ENCODE measurements at regions not wholly inside any gene's neighbourhood (a gene's known extent, or its start where the extent isn't known, plus 50 kb on each side); places are given as distances from the start of the nearest gene placed in this dataset.
A peak's percentile ranks its signal among the peaks of the same experiment; 100 is the strongest.

- TF ChIP-seq, protein P1, sequence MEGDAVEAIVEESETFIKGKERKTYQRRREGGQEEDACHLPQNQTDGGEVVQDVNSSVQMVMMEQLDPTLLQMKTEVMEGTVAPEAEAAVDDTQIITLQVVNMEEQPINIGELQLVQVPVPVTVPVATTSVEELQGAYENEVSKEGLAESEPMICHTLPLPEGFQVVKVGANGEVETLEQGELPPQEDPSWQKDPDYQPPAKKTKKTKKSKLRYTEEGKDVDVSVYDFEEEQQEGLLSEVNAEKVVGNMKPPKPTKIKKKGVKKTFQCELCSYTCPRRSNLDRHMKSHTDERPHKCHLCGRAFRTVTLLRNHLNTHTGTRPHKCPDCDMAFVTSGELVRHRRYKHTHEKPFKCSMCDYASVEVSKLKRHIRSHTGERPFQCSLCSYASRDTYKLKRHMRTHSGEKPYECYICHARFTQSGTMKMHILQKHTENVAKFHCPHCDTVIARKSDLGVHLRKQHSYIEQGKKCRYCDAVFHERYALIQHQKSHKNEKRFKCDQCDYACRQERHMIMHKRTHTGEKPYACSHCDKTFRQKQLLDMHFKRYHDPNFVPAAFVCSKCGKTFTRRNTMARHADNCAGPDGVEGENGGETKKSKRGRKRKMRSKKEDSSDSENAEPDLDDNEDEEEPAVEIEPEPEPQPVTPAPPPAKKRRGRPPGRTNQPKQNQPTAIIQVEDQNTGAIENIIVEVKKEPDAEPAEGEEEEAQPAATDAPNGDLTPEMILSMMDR (IDR thresholded peaks at IDR 0.05) = no peak
- DNase-seq (no peak), ATAC-seq (no peak)
- H3K4me3 ChIP-seq = peak overlapping the region; percentile 58
- H3K27me3 ChIP-seq (ENCODE audit: insufficient read depth in 3 of 3, low read length in 2 of 3) = peaks cover 0 to 48% (median 19%) of the 10 kb centered on the region in 3 donors
- intact Hi-C loops (cut with DNase I) = no loop called here
- 51 to 71% (median 66%) methylated on average over 15 of the region's 15 CpGs for WGBS, 3 donors
- H3K27ac ChIP-seq = no peak overlapping the region
- H3K4me1 ChIP-seq = no peaks in the 10 kb centered on the region
- no peaks in the 10 kb centered on the region for H3K36me3 ChIP-seq (ENCODE audit: insufficient read depth in 1 of 2, low read depth in 1 of 2)
- no peaks in the 10 kb centered on the region for H3K9me3 ChIP-seq
Observed at GRCh38 chr6:105981888-105982358, 104.2 kb upstream of the PRDM1 start.

DNA sequence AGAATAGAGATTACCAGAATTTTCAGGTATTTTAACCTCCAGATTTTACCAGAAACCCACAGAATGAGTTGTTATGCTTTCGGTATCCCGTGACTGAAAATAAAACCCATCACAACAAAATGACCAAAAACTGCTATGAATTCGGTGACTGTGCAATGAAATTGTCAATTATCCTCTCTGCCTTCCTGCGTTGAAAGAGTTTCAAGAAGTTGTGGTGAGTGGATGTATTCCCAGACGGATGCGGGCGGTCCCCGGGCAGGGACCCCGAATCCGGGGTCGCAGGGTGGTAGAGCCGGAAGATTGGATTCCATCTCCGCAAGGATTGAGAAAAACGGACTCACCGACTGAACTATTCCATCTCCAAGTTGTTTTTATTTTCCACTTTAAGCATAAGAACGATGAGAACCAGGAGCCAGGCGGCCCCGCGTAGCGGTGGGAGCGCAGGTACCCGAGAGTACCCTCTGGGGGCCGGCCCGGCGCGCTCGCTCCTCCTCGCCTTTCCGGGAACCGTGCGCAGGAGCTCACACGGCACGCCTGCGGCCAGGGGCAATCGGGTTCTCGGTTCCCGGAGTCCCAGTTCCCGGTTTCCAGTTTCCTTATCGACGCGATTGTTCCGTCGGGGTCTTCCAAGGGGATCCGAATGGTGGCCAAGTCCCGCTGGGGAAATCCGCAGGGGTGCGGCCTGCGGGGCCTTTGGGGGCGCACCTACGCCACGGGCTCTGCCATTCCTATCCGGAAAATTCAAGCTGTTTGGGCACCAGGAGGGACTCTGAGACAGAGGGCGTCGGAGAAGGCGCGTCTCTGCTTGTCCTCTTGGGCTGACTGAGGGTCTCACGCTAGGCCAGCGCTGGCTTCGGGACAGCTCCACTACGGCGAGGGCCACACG lies 104.9 kb upstream of the PRDM1 start:
- H3K36me3 ChIP-seq (ENCODE audit: insufficient read depth in 1 of 2, low read depth in 1 of 2) = no peaks in the 10 kb centered on the region
- peak in 1 of 2 donors; percentile 54 for DNase-seq
- ATAC-seq = no peak
- intact Hi-C loops (cut with DNase I) = no loop called here
- TF ChIP-seq, protein P1 (IDR thresholded peaks at IDR 0.05) = no peak
- no peaks in the 10 kb centered on the region for H3K9me3 ChIP-seq
- H3K27me3 ChIP-seq (ENCODE audit: insufficient read depth in 3 of 3, low read length in 2 of 3) = peaks cover 0 to 44% (median 19%) of the 10 kb centered on the region in 3 donors
- peak overlapping the region; percentile 58 for H3K4me3 ChIP-seq
- H3K27ac ChIP-seq = no peak overlapping the region
- WGBS, 3 donors = 8 to 11% (median 9%) methylated on average over 59 to 62 of the region's 62 CpGs
- no peaks in the 10 kb centered on the region for H3K4me1 ChIP-seq

DNA sequence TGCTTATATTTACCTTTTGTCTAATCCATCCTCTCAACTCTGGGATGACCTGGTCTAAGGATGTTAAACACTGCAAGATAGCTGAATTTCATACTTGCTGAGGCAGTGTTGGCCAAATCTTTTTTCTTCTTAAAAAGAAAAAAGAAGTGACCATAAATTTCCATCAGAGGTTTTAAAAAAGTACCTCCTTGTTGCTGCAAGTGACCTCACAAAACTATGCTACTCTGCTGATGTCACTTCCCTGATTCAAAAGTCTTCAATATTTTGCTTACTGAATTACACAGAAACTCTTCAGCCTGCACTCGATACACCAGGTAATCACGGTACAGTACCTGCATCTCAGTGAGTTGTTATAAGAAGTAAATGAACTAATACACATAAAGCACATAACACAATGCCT lies 107.2 kb upstream of the PRDM1 start:
- TF ChIP-seq, protein P1 (IDR thresholded peaks at IDR 0.05) = no peak
- no peaks in the 10 kb centered on the region for H3K36me3 ChIP-seq (ENCODE audit: insufficient read depth in 1 of 2, low read depth in 1 of 2)
- no peak overlapping the region for H3K4me3 ChIP-seq
- WGBS, 3 donors = 89 to 97% (median 97%) methylated on average over 2 of the region's 2 CpGs
- no peak for ATAC-seq
- intact Hi-C loops (cut with DNase I) = no loop called here
- H3K27me3 ChIP-seq (ENCODE audit: insufficient read depth in 3 of 3, low read length in 2 of 3) = peaks cover 0 to 24% (median 13%) of the 10 kb centered on the region in 3 donors
- no peaks in the 10 kb centered on the region for H3K9me3 ChIP-seq
- no peak for DNase-seq
- no peaks in the 10 kb centered on the region for H3K4me1 ChIP-seq
- H3K27ac ChIP-seq = no peak overlapping the region

- WGBS, 3 donors = 86 to 93% (median 89%) methylated on average over 4 of the region's 4 CpGs
- DNase-seq (no peak), ATAC-seq (no peak)
- Histone ChIP-seq H3K4me3 (no peak overlapping the region), H3K9me3 (peaks cover 3% of the 10 kb centered on the region), H3K36me3 (ENCODE audit: insufficient read depth in 1 of 2, low read depth in 1 of 2) (no peaks in the 10 kb centered on the region), H3K27ac (no peak overlapping the region), H3K27me3 (ENCODE audit: insufficient read depth in 3 of 3, low read length in 2 of 3) (peaks cover 0 to 24% (median 13%) of the 10 kb centered on the region in 3 donors), H3K4me1 (no peaks in the 10 kb centered on the region)
- TF ChIP-seq, protein P1 (IDR thresholded peaks at IDR 0.05) = no peak
- intact Hi-C loops (cut with DNase I) = no loop called here
Observed at GRCh38 chr6:105977934-105978504, 108.1 kb upstream of the PRDM1 start.

All from psoas muscle (tissue), 7 donors.